ENCODE measurements at regions not wholly inside any gene's neighbourhood (a gene's known extent, or its start where the extent isn't known, plus 50 kb on each side); places are given as distances from the start of the nearest gene placed in this dataset.

DNA sequence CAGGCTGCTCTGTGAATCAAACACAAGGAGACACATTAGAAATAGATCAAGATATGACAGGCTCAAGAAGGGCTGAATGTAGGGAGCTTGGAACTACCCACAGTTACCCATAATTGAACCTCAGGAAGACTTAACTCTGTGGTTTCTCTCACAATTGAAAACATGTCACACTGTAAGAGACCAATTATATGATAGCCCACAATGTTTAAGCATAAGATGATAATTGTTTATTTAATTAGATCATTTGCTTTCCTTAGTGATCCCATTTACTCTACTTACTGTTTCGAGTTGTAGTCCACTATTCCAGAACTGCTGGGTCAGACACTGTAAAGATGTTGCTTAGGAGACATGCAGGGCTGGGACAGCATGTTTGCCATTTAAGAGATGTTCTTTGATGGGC lies 201.3 kb upstream of the RARB start:
- H3K4me3 ChIP-seq (ENCODE audit: low read depth, low read length): no peak overlapping the region
- TF ChIP-seq, protein P1, sequence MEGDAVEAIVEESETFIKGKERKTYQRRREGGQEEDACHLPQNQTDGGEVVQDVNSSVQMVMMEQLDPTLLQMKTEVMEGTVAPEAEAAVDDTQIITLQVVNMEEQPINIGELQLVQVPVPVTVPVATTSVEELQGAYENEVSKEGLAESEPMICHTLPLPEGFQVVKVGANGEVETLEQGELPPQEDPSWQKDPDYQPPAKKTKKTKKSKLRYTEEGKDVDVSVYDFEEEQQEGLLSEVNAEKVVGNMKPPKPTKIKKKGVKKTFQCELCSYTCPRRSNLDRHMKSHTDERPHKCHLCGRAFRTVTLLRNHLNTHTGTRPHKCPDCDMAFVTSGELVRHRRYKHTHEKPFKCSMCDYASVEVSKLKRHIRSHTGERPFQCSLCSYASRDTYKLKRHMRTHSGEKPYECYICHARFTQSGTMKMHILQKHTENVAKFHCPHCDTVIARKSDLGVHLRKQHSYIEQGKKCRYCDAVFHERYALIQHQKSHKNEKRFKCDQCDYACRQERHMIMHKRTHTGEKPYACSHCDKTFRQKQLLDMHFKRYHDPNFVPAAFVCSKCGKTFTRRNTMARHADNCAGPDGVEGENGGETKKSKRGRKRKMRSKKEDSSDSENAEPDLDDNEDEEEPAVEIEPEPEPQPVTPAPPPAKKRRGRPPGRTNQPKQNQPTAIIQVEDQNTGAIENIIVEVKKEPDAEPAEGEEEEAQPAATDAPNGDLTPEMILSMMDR (IDR thresholded peaks at IDR 0.05; ENCODE audit: low read depth, low read length, missing control alignments): no peak
- DNase-seq (ENCODE audit: low read depth): no peak

DNA sequence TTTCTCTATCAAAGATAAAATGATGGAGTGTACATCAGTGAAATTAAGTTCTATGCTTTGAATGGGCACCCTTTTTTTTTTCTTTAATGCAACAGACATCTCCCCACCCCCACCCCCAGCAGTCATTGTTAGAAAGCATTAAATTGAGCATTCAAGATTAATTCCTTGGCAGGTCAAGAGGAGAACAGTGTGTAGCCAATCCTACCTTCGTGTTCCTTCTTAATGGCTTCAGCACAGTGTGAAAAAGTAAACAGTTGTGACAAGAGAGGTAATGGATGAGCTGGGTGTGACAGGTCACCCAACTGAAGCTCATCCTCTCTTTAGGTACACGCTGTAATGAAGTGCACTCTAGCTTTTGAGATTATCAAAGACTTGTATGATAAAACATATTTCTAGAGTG lies 198.5 kb upstream of the RARB start:
- DNase-seq (ENCODE audit: low read depth): no peak
- TF ChIP-seq, protein P1 (IDR thresholded peaks at IDR 0.05; ENCODE audit: low read depth, low read length, missing control alignments): no peak

DNA sequence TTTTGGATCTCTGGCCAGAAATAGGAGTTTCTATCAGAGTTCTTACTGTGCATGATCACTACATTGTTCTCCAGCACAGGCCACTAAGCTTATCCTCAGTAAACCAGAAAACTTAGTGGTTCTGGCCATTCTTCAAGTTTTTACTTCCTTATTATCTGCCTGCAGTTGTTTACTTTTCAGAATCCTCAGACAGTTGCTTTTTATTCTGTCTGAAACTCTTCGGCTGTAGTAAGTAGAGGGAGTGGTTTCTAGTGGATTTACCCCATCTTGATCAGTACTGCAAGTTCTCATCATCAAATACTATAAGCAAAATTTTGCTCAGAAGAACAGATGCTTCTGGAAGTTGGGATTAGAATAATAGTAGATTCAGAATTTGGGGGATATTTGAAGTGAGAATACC lies 193.0 kb upstream of the RARB start:
- no peak overlapping the region for H3K4me3 ChIP-seq (ENCODE audit: low read depth, low read length)
- no peak for DNase-seq (ENCODE audit: low read depth)
- TF ChIP-seq, protein P1 (IDR thresholded peaks at IDR 0.05; ENCODE audit: low read depth, low read length, missing control alignments): no peak

More for the DNA sequence above, 198.5 kb upstream of the RARB start:
- no peak overlapping the region for H3K4me3 ChIP-seq (ENCODE audit: low read depth, low read length)

DNA sequence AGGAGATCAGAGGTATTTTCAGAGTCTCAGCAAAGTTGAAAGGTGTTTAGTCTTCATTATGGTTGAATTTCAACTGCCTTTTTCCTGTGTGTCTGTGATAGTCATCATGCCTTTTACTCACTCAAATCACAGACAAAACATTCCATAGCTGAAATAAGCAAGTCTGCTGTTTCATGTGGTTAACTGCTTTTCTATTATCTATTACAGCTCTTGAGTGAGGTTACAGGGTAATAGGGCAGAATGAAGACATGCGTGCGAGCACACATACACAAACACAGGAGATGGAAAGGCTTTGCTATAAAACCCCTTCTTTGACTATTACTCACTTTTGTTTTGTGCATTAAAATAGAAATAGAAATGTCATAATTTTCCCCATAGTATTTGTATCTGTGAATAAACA lies 192.6 kb upstream of the RARB start:
- no peak overlapping the region for H3K4me3 ChIP-seq (ENCODE audit: low read depth, low read length)
- no peak for DNase-seq (ENCODE audit: low read depth)
- TF ChIP-seq, protein P1 (IDR thresholded peaks at IDR 0.05; ENCODE audit: low read depth, low read length, missing control alignments): no peak

DNA sequence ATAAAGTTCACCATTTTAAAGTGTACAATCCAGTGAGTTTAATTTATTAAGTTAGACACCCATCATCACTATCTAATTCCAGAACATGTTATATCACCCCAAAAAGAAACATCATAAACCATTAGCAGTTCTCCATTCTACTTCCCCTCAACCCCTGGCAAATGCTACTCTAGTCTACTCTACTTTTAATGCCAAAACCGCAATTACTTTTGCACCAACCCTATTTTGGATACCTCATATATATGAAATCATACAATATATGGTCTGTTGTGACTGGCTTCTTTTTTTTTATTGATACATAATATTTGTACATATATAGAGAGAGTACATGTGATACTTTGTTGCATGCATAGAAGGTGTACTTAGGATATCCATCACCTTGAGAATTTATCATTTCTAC lies 190.5 kb upstream of the RARB start:
- DNase-seq (ENCODE audit: low read depth): no peak
- TF ChIP-seq, protein P1 (IDR thresholded peaks at IDR 0.05; ENCODE audit: low read depth, low read length, missing control alignments): no peak
- H3K4me3 ChIP-seq (ENCODE audit: low read depth, low read length): no peak overlapping the region

DNA sequence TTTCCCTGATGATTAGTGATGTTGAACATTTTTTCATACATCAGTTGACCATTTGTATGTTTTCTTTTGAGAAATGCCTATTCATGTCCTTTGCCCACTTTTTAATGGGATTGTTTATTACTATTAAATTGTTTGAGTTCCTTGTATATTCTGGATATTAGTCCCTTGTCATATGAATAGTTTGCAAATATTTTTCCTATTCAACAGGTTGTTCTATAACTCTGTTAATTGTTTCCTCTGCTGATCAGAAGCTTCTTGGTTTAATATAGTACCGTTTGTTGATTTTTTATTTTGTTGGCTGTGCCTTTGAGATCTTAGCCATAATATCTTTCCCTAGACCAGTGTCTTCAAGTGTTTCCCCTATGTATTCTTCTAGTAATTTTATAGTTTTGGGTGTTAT lies 189.0 kb upstream of the RARB start:
- no peak overlapping the region for H3K4me3 ChIP-seq (ENCODE audit: low read depth, low read length)
- TF ChIP-seq, protein P1 (IDR thresholded peaks at IDR 0.05; ENCODE audit: low read depth, low read length, missing control alignments): no peak
- no peak for DNase-seq (ENCODE audit: low read depth)

DNA sequence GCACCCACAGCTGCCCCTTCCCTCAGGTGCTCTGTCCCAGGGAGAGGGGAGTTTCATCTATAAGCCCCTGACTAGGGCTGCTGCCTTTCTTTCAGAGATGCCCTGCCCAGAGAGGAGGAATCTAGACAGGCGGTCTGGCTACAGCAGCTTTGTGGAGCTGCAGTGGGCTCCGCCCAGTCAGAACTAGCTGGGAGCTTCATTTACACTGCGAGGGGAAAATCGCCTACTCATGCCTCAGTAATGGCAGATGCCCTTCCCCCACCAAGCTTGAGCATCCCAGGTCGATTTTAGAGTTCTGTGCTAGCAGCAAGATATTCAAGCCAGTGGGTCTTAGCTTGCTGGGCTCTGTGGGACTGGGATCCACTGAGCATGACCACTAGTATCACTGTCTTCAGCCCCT lies 181.2 kb upstream of the RARB start:
- TF ChIP-seq, protein P1 (IDR thresholded peaks at IDR 0.05; ENCODE audit: low read depth, low read length, missing control alignments): no peak
- DNase-seq (ENCODE audit: low read depth): no peak
- no peak overlapping the region for H3K4me3 ChIP-seq (ENCODE audit: low read depth, low read length)

Measured in GM12864 (cell line).